ENCODE measurements at regions not wholly inside any gene's neighbourhood (a gene's known extent, or its start where the extent isn't known, plus 50 kb on each side); places are given as distances from the start of the nearest gene placed in this dataset.

DNA sequence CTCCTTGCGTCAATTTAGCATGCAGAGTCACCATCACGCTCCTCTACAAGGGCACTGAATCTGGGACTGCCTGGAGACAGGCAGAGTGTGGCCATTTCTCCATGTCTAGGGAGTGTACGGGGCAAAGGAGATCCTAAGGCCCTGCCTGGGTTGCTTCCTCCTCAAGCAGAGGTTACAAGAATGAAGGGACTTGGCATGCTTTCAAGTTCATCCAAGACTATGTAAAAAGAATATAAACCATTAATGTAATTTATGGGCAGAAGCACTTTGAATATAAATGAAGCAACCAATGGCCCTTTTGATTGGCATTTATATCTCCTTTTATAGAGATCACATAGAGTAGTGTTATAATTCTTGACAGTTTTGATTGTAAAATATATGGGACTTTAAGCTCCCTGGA lies 137.5 kb downstream of the BTBD3 start:
- H3K27ac ChIP-seq (ENCODE audit: low read length), result no peak overlapping the region
- no peaks in the 10 kb centered on the region for H3K27me3 ChIP-seq (ENCODE audit: low read depth, low read length)
- peaks cover 0 to 3% of the 10 kb centered on the region in 2 donors for H3K9me3 ChIP-seq (ENCODE audit: control insufficient read depth in 1 of 2, low read length in 2 of 2)
- no peak overlapping the region for H3K4me3 ChIP-seq (ENCODE audit: low read depth in 1 of 2, low read length in 2 of 2)
- no peaks in the 10 kb centered on the region for H3K4me1 ChIP-seq (ENCODE audit: control insufficient read depth in 1 of 2, insufficient read depth in 2 of 2, low read length in 2 of 2)
- no peaks in the 10 kb centered on the region for H3K36me3 ChIP-seq (ENCODE audit: control insufficient read depth in 1 of 2, insufficient read depth in 2 of 2, low read length in 2 of 2)

DNA sequence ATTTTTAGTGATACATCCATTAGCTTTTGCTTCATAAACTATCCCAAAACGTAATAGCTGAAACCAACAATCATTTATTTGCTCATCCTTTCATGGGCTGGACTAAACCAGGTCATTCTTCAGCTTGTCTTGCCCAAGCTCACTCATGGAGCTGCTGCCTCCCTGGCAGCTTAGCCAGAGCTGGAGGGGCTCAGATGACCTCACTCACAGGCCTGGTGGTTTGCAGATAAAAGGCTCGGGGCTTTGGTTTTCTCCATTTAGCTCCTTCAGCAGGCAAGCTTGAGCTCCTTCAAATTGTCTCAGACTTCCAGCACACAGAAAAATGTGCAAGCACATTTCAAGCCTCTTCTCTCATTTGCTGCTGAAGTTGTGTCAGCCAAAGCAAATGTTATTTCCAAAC lies 139.1 kb downstream of the BTBD3 start:
- H3K4me1 ChIP-seq (ENCODE audit: control insufficient read depth in 1 of 2, insufficient read depth in 2 of 2, low read length in 2 of 2), result no peaks in the 10 kb centered on the region
- peaks cover 0 to 3% of the 10 kb centered on the region in 2 donors for H3K9me3 ChIP-seq (ENCODE audit: control insufficient read depth in 1 of 2, low read length in 2 of 2)
- no peaks in the 10 kb centered on the region for H3K36me3 ChIP-seq (ENCODE audit: control insufficient read depth in 1 of 2, insufficient read depth in 2 of 2, low read length in 2 of 2)
- no peak overlapping the region for H3K4me3 ChIP-seq (ENCODE audit: low read depth in 1 of 2, low read length in 2 of 2)
- H3K27me3 ChIP-seq (ENCODE audit: low read depth, low read length), result no peaks in the 10 kb centered on the region
- no peak overlapping the region for H3K27ac ChIP-seq (ENCODE audit: low read length)

DNA sequence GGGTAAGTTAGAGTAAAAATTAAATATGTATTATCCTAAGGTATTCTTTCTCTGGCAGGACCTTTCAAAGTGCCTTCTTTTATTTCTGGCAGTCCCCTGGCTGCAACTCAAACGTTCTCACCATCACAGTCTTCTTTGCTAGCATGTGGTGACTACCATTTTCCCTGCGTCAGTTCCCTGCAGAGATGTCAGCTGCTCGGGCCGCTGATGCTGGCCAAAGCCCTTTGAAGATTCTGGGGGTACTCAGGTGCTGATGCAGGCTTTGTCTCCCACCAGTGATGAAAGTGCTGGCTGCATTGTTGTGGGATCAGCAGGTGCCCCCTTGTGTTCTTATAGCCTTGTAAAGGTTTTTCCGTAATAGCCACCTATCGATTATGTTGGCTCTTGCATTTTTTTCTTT lies 140.1 kb downstream of the BTBD3 start:
- Histone ChIP-seq H3K27ac (ENCODE audit: low read length) (no peak overlapping the region), H3K4me1 (ENCODE audit: control insufficient read depth in 1 of 2, insufficient read depth in 2 of 2, low read length in 2 of 2) (no peaks in the 10 kb centered on the region), H3K9me3 (ENCODE audit: control insufficient read depth in 1 of 2, low read length in 2 of 2) (peaks cover 0 to 3% of the 10 kb centered on the region in 2 donors), H3K36me3 (ENCODE audit: control insufficient read depth in 1 of 2, insufficient read depth in 2 of 2, low read length in 2 of 2) (no peaks in the 10 kb centered on the region), H3K27me3 (ENCODE audit: low read depth, low read length) (no peaks in the 10 kb centered on the region), H3K4me3 (ENCODE audit: low read depth in 1 of 2, low read length in 2 of 2) (no peak overlapping the region)

DNA sequence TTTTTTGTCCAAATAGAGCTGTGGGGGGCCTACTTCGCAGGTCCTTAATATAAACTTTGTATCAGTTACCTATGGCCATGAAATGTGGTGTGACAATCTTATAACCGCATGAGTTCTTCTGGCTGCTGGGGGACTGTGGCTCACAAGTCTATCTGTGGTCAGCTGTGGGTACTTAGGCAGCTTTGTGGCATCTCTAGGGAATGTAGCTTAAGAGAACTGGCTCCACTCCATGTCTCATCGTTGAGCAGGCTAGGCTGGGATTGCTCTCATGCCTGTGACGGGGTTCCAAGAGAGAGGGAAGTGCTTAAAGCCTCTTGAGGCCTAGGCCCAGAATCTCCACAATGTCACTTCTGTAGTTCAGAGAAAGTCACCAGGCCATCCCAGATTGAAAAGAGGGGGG lies 140.5 kb downstream of the BTBD3 start:
- Histone ChIP-seq H3K36me3 (ENCODE audit: control insufficient read depth in 1 of 2, insufficient read depth in 2 of 2, low read length in 2 of 2) (no peaks in the 10 kb centered on the region), H3K9me3 (ENCODE audit: control insufficient read depth in 1 of 2, low read length in 2 of 2) (peaks cover 0 to 3% of the 10 kb centered on the region in 2 donors), H3K4me3 (ENCODE audit: low read depth in 1 of 2, low read length in 2 of 2) (no peak overlapping the region), H3K27ac (ENCODE audit: low read length) (no peak overlapping the region), H3K27me3 (ENCODE audit: low read depth, low read length) (no peaks in the 10 kb centered on the region), H3K4me1 (ENCODE audit: control insufficient read depth in 1 of 2, insufficient read depth in 2 of 2, low read length in 2 of 2) (no peaks in the 10 kb centered on the region)

DNA sequence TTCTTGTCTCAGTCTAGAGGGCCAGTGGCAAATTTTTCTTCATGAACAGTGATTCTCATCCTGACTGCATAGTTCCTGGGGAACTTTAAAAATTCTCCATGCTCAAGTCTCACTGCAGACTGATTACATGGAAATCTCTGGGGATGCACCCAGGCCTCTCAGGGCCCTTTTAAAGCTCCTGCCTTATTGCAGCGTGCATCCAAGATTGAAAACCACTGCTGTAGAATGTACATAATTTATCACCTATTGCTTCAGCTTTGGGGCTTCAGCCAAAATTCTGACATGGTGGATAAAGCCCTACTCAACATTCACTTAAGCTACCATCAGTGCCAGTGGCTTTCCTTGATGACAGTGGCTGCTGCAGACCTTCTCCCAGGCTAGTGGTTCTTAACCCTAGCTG lies 143.8 kb downstream of the BTBD3 start:
- peaks cover 0 to 3% of the 10 kb centered on the region in 2 donors for H3K9me3 ChIP-seq (ENCODE audit: control insufficient read depth in 1 of 2, low read length in 2 of 2)
- H3K4me3 ChIP-seq (ENCODE audit: low read depth in 1 of 2, low read length in 2 of 2), result no peak overlapping the region
- no peaks in the 10 kb centered on the region for H3K36me3 ChIP-seq (ENCODE audit: control insufficient read depth in 1 of 2, insufficient read depth in 2 of 2, low read length in 2 of 2)
- H3K27me3 ChIP-seq (ENCODE audit: low read depth, low read length), result no peaks in the 10 kb centered on the region
- H3K4me1 ChIP-seq (ENCODE audit: control insufficient read depth in 1 of 2, insufficient read depth in 2 of 2, low read length in 2 of 2), result no peaks in the 10 kb centered on the region
- no peak overlapping the region for H3K27ac ChIP-seq (ENCODE audit: low read length)

DNA sequence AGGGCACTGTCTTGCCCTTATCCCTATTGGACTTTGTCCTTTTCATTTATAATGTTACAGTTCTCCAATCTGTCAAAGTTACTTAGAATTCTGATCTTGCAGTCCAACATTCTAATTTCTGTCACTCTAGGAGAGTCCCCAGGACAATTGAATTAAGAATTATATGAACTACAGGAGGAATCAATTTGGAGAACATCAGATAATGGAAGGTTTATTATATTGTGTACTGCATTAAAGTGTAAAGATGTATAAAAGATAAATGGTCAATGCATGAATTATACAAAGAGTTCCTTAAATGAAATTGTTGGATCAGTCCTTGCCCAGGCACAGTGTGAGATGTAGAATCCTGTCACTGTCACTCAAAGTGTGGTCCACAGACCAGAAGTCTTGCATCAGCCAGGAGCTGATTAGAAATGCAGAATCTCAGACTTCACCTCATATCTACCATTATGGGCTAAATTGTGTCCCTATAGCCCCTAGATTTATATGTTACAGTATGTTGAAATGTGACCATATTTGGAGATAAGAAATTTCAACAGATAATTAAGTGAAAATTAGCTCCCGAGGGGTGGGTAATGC lies 145.5 kb downstream of the BTBD3 start:
- Histone ChIP-seq H3K36me3 (ENCODE audit: control insufficient read depth in 1 of 2, insufficient read depth in 2 of 2, low read length in 2 of 2) (no peaks in the 10 kb centered on the region), H3K4me1 (ENCODE audit: control insufficient read depth in 1 of 2, insufficient read depth in 2 of 2, low read length in 2 of 2) (no peaks in the 10 kb centered on the region), H3K9me3 (ENCODE audit: control insufficient read depth in 1 of 2, low read length in 2 of 2) (peaks cover 0 to 3% of the 10 kb centered on the region in 2 donors), H3K27ac (ENCODE audit: low read length) (no peak overlapping the region), H3K27me3 (ENCODE audit: low read depth, low read length) (no peaks in the 10 kb centered on the region), H3K4me3 (ENCODE audit: low read depth in 1 of 2, low read length in 2 of 2) (no peak overlapping the region)

DNA sequence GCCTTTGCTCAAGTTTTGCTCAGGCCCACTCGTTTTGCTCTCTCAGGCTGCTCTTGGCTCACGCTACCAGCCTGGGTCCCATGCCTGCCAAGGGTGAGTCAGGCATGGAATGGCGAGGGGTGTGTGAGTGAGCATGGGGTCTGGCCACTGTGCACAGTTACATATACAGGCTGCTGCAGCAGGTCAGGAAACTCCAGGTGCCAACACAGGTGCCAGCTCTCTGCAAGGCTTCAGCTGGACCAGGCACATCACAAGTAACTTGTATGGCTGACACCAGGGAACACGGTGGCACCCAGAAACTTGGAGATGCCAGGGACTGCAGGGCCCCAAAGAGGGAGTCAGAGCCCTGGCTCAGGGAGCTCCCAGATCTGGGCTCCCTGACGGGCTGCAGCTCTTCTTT lies 146.8 kb downstream of the BTBD3 start:
- peaks cover 0 to under 1% of the 10 kb centered on the region in 2 donors for H3K9me3 ChIP-seq (ENCODE audit: control insufficient read depth in 1 of 2, low read length in 2 of 2)
- no peaks in the 10 kb centered on the region for H3K27me3 ChIP-seq (ENCODE audit: low read depth, low read length)
- no peak overlapping the region for H3K4me3 ChIP-seq (ENCODE audit: low read depth in 1 of 2, low read length in 2 of 2)
- H3K4me1 ChIP-seq (ENCODE audit: control insufficient read depth in 1 of 2, insufficient read depth in 2 of 2, low read length in 2 of 2), result no peaks in the 10 kb centered on the region
- no peaks in the 10 kb centered on the region for H3K36me3 ChIP-seq (ENCODE audit: control insufficient read depth in 1 of 2, insufficient read depth in 2 of 2, low read length in 2 of 2)
- H3K27ac ChIP-seq (ENCODE audit: low read length), result no peak overlapping the region

DNA sequence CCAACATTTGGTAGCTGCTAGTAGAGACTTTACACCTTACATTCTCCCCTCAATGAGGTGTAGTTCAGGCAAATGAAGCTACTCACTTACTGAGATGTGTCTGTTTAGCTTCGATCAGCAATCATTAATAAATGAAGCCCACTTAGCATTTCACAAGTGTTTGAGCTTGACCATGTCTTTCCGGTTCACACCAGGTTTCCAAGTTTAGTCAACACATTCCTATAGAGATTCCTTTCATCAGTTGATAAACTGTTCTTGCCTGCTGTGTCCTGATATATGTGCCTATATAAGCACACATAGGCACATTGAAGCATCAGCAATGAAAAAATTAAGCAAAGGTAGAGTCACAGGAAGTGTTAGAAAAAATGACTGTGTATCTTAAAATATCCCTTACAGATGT lies 150.0 kb downstream of the BTBD3 start:
- H3K4me3 ChIP-seq (ENCODE audit: low read depth in 1 of 2, low read length in 2 of 2), result no peak overlapping the region
- no peaks in the 10 kb centered on the region for H3K9me3 ChIP-seq (ENCODE audit: control insufficient read depth in 1 of 2, low read length in 2 of 2)
- no peaks in the 10 kb centered on the region for H3K27me3 ChIP-seq (ENCODE audit: low read depth, low read length)
- H3K4me1 ChIP-seq (ENCODE audit: control insufficient read depth in 1 of 2, insufficient read depth in 2 of 2, low read length in 2 of 2), result no peaks in the 10 kb centered on the region
- no peaks in the 10 kb centered on the region for H3K36me3 ChIP-seq (ENCODE audit: control insufficient read depth in 1 of 2, insufficient read depth in 2 of 2, low read length in 2 of 2)
- H3K27ac ChIP-seq (ENCODE audit: low read length), result no peak overlapping the region

DNA sequence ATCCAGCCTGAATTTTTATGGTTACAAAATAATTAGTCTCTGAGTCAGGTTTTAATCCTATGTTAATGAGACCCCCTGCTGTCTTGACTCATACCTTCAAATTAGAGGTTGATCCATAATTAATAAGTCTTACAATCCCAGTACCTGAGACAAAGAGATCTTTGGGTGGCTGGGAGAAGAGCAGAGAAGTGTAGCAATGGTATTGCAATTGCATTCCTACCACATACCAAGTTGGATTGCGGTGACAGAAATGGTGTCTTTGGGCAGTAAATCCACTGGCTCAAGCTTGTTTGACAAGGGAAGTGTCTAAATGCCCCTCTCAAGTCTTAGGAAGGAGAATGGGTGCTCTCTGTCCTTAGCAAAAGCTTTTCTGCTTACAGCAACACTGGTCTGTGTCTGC lies 150.4 kb downstream of the BTBD3 start:
- H3K4me1 ChIP-seq (ENCODE audit: control insufficient read depth in 1 of 2, insufficient read depth in 2 of 2, low read length in 2 of 2), result no peaks in the 10 kb centered on the region
- no peaks in the 10 kb centered on the region for H3K9me3 ChIP-seq (ENCODE audit: control insufficient read depth in 1 of 2, low read length in 2 of 2)
- no peak overlapping the region for H3K4me3 ChIP-seq (ENCODE audit: low read depth in 1 of 2, low read length in 2 of 2)
- H3K36me3 ChIP-seq (ENCODE audit: control insufficient read depth in 1 of 2, insufficient read depth in 2 of 2, low read length in 2 of 2), result no peaks in the 10 kb centered on the region
- H3K27me3 ChIP-seq (ENCODE audit: low read depth, low read length), result no peaks in the 10 kb centered on the region
- H3K27ac ChIP-seq (ENCODE audit: low read length), result no peak overlapping the region

DNA sequence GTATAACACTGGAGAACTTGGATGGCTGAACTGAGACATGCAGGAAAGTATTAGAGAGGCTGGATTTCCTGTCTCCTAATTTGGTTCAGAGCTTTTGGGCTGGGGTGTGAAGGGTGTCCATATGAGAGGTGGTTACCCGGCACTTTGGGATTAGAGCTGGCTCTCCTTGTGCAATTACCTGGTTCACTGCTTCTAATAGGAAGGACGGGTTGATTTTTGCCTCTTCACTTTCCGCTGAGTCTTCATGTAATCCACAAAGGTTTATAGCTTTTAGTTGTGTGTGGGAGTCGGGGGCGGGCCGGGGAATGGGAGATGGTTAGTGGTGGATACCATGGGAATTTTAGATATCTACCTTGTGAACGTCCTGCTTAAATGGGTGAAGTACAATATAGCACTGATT lies 151.5 kb downstream of the BTBD3 start:
- H3K27ac ChIP-seq (ENCODE audit: low read length), result no peak overlapping the region
- no peaks in the 10 kb centered on the region for H3K4me1 ChIP-seq (ENCODE audit: control insufficient read depth in 1 of 2, insufficient read depth in 2 of 2, low read length in 2 of 2)
- H3K36me3 ChIP-seq (ENCODE audit: control insufficient read depth in 1 of 2, insufficient read depth in 2 of 2, low read length in 2 of 2), result no peaks in the 10 kb centered on the region
- no peak overlapping the region for H3K4me3 ChIP-seq (ENCODE audit: low read depth in 1 of 2, low read length in 2 of 2)
- H3K27me3 ChIP-seq (ENCODE audit: low read depth, low read length), result no peaks in the 10 kb centered on the region
- H3K9me3 ChIP-seq (ENCODE audit: control insufficient read depth in 1 of 2, low read length in 2 of 2), result no peaks in the 10 kb centered on the region

DNA sequence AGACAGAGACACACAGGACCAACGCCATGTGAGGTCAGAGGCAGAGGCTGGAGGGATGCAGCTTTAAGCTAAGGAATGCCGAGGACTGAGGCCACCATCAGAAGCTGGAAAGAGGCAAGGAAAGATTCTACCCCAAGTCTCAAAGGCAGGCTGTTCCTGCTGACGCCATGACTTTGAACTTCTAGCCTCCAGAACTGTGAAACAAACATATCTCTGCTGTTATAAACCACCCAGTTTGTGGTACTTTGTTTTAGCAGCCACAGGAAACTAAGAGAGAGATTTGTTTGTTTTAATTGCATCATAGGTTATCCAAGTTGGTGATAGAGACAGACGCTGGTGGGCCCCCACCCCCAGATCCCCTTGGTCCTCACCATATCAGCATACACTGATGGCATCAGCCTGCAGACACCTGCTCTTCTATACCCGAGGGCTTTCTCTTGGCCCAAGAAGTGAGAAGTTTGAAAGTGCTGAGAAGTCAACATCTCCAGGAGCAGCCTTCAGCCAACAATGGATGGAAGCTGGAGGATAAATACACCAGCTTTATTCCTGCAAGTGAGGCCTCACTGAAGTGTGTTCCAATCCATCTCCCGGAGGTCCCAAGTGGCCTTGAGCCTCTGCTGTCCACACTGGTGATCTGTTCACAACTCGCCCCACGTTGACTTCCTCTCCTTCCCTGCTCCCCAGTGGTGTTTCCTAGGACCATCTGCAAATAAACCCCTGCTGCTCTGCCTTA lies 154.7 kb downstream of the BTBD3 start:
- Histone ChIP-seq H3K9me3 (ENCODE audit: control insufficient read depth in 1 of 2, low read length in 2 of 2) (no peaks in the 10 kb centered on the region), H3K27me3 (ENCODE audit: low read depth, low read length) (no peaks in the 10 kb centered on the region), H3K4me3 (ENCODE audit: low read depth in 1 of 2, low read length in 2 of 2) (no peak overlapping the region), H3K27ac (ENCODE audit: low read length) (no peak overlapping the region), H3K36me3 (ENCODE audit: control insufficient read depth in 1 of 2, insufficient read depth in 2 of 2, low read length in 2 of 2) (no peaks in the 10 kb centered on the region), H3K4me1 (ENCODE audit: control insufficient read depth in 1 of 2, insufficient read depth in 2 of 2, low read length in 2 of 2) (no peaks in the 10 kb centered on the region)

DNA sequence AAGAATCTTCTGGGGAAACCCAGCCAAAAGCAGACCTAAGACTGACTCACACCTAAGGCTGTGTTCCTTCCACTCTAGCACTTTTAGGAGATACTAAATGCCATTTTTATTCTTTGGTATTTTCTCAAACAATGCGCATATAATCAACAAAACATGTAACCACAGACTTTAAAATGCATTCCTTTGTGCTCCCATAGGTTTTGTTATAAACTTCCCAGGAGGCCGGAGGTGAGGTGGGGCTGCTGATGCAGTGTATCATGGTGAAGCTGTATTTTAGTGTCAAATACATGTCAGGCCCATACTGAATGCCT lies 155.2 kb downstream of the BTBD3 start:
- Histone ChIP-seq H3K27me3 (ENCODE audit: low read depth, low read length) (no peaks in the 10 kb centered on the region), H3K27ac (ENCODE audit: low read length) (no peak overlapping the region), H3K36me3 (ENCODE audit: control insufficient read depth in 1 of 2, insufficient read depth in 2 of 2, low read length in 2 of 2) (no peaks in the 10 kb centered on the region), H3K4me1 (ENCODE audit: control insufficient read depth in 1 of 2, insufficient read depth in 2 of 2, low read length in 2 of 2) (no peaks in the 10 kb centered on the region), H3K9me3 (ENCODE audit: control insufficient read depth in 1 of 2, low read length in 2 of 2) (no peaks in the 10 kb centered on the region), H3K4me3 (ENCODE audit: low read depth in 1 of 2, low read length in 2 of 2) (no peak overlapping the region)

All from muscle layer of duodenum (tissue), 2 donors.